Ramos (cell line): ENCODE measurements at regions not wholly inside any gene's neighbourhood (a gene's known extent, or its start where the extent isn't known, plus 50 kb on each side); places are given as distances from the start of the nearest gene placed in this dataset.
"Not testable (repeated sequence)": the region's sequence is repeated elsewhere in the genome, so short reads cannot be mapped to it uniquely, and the experiment has no call there.

ENCODE experiments used
- in situ Hi-C: fragments of 300-500 bp; cut with MboI; formaldehyde crosslinking; loops from one replicate; pipeline ENCODE4 v1.14.3; 2022; ENCODE audit warnings: low sequenced_read_pairs; ENCODE audit not compliant: unreplicated experiment

GRCh38 chr5:163867324-163867723 is 361.9 kb downstream of the MAT2B start:
- in situ Hi-C loops = no loop called here

DNA sequence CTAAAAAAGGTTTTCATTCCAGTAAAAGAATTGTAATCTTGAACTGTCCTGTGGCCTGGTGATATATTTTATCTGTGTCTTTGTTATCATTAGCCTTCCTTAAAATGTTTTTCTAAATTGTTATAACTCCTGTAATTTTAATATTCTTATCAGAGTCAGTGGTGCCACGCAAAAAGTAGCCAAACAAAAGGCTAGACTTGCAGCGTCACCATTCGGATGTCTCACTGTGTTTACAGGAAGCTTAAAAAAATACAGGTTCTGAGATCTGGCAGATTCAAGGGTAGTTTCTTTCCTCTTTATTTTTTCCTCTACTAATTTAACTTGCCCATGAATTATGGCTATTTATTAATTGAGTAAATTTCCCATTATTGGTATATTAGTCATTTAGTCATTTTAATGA is 362.3 kb downstream of the MAT2B start:
- in situ Hi-C loops = no loop called here

GRCh38 chr5:163869581-163869980 is 364.2 kb downstream of the MAT2B start:
- in situ Hi-C loops = no loop called here

- in situ Hi-C loops = no loop called here
Measured at GRCh38 chr5:163870441-163870840, 365.0 kb downstream of the MAT2B start.

DNA sequence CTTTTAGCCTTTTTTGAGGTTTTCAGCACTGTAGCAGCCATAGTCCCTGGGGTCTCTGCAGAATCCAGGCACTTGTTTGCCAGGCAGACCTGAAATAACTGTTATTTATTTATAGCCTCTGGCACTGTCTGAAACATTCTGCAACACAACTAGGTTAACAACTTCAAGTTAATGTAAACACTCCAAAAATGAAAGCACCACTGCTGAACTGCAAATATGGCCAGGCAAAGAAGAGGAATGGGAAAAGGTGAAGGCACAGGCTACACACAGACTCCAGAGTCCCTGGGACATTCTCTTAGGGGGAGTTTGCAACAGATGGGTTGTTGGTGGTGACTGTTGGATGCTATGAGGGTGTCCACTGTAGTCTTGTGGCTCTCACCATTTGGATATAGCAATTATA is 369.0 kb downstream of the MAT2B start:
- in situ Hi-C loops = no loop called here

DNA sequence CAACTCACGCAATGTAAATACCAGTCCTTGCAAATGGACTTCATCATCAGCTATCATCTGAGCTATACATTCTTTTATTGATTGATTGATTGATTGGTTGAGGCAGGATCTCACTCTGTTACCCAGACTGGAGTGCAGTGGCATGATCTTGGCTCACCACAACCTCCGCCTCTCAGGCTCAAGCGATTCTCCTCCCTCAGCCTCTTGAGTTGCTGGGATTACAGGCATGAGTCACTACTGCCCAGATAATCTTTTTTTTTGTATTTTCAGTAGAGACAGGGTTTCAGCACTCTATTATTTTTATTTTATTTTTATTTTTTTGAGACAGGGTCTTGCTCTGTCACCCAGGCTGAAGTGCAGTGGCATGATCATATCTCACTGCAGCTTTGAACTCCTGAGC is 369.5 kb downstream of the MAT2B start:
- in situ Hi-C loops = not testable (repeated sequence)

DNA sequence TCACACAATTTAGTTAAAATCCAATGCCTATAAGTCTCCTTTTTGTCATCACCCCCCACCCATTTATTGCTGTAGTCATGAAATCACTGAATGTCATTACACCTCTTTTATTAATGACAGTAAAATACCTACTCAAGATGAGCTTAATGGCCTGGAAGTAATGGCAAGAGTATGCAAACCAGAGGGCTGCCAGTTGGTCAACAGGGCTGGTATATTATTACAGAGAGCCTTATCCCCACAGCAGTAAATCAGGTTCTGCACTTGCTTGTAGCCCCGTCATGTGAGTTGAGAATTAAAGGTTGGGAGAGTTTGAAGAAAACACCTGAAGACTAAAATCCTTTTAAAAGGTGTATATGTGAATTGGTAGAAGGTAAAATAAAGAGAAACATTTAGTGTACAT is 372.4 kb downstream of the MAT2B start:
- in situ Hi-C loops = no loop called here

DNA sequence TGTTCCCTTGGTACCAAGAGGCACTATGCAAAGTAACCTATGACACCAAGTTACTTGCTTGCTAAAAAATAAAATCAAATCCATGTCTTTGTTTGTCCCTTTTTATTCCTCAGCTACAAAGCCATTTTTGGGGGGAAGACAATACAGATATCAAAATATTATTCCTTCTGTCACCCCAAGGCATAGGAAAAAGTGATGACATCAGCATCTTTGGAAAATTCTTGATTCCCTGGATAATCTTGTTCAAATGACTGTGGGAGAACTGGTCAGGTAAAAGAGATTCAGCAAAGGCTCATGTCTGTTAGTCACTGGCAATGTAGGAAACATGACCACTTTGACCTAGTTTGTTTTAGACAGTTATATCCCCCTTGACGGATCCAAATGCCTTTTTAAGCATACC is 373.1 kb downstream of the MAT2B start:
- in situ Hi-C loops = no loop called here

DNA sequence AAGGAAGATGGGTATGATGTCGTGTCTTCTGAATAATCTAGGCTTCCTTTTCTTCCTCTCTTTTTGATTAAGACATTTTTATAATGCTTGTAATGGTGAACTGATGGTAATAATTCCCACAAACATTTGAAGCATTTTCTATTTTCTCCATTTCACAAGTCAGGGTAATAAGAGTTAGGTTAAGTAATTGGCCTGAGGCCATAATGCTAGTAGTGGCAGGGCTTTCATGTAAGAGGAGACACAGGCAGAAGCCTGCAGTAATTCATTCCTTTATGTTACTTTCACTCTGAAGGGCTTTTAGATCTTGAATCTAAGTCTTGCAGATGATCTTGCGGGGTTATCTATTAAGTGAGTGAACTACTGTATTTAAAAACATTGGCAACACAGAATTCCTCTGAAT is 374.9 kb downstream of the MAT2B start:
- in situ Hi-C loops = no loop called here

DNA sequence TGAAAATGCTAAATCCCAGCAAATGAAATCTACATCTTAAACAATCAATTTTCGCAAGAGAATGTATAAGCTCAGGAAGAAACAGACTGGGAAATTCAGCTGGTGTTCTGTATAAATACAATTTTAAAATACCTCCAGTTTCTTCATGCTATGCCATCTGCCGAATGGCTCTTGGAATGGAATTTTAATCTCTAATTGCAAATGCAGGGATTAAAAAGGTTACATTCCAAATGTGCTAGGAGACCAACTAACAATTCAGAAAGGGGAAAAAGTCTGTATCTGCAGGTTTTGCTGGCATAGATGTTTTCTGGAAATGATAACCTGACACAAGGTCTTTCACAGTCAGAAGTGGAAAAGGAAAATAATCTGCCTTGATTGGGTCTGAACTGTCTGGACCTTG is 379.7 kb downstream of the MAT2B start:
- in situ Hi-C loops = no loop called here

- in situ Hi-C loops = no loop called here
Measured at GRCh38 chr5:163887854-163888253, 382.4 kb downstream of the MAT2B start.

DNA sequence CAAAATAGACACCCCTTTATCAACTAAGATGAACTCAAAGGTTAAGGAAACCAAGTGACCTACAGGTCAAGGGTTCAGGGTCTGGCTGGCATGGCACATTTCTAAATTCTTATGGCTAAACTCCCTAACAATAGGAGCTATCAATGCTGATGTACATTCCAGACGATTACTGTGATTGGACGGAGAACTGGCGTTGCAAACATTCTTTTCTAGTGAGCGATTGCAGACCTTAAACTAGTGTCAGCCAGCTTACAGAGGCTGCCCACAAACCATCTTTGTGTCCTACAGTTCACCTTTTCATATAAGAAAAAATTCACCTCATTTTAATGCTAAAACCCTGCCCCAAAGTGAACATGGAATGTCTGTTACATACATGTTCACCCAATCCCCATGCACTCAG is 382.9 kb downstream of the MAT2B start:
- in situ Hi-C loops = no loop called here

- in situ Hi-C loops = no loop called here
Measured at GRCh38 chr5:163889369-163889768, 383.9 kb downstream of the MAT2B start.

DNA sequence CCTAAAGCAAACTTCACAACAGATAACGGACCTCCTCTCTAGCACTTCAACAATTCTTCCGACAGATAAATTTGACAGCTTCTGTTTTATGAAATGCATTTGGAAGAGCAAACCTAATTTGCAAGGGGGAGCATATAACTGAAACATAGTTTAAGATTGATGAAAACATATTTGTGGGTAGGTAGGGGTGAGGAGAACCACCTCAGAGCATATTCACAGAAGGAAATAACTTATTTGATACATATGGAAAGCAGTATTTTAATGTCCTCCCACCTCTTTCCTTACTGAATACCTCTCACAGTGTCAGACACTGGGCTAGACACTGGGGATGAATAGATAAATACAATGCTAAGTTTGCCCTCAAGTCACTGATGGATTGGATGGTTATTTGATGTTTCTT is 384.8 kb downstream of the MAT2B start:
- in situ Hi-C loops = no loop called here

DNA sequence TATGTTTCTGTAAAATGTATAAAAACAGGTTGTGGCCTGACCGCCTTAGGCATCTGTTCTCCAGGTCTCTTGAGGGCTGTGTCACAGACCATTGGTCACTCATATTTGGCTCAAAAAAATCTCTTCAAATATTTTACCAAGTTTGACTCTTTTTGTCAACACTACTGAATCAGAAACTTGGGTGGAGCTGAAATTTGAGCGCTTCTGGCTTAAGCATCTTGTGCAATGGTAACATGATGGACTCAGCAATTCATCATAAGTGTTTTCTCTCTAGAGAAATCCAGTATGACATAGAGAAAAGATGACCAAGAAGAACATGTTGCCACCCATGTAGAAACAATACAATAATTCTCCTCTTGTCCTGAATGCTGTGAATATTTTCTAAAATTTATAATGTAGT is 387.9 kb downstream of the MAT2B start:
- in situ Hi-C loops = no loop called here

- in situ Hi-C loops = no loop called here
Measured at GRCh38 chr5:163894645-163895044, 389.2 kb downstream of the MAT2B start.

DNA sequence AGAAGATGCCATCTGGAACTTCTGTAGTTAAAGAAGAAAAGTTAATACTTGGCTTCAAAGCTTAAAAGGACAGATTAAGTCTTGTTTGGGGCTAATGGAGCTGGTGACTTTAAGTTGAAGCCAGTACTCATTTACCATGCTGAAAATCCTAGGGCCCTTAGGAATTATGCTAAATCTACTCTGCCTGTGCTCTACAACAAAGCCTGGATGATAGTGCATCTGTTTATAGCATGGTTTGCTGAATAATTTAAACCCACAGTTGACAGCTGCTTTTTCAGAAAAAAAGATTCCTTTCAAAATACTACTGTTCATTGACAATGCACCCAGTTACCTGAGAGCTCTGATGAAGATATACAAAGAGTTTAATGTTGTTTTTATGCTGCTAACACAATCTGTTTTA is 393.5 kb downstream of the MAT2B start:
- in situ Hi-C loops = no loop called here

DNA sequence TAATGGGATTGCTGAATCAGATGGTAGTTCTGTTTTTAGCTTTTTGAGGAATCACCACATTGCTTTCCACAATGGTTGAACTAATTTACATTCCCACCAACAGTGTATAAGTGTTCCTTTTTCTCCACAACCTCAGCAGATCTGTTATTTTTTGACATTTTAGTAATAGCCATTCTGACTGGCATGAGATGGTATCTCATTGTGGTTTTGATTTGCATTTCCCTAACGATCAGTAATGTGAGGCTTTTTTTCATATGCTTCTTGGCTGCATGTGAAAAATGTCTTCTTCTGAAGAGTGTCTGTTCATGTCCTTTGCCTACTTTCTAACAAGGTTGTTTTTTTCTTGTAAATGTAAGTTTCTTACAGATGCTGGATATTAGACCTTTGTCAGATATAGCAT is 402.4 kb downstream of the MAT2B start:
- in situ Hi-C loops = not testable (repeated sequence)

DNA sequence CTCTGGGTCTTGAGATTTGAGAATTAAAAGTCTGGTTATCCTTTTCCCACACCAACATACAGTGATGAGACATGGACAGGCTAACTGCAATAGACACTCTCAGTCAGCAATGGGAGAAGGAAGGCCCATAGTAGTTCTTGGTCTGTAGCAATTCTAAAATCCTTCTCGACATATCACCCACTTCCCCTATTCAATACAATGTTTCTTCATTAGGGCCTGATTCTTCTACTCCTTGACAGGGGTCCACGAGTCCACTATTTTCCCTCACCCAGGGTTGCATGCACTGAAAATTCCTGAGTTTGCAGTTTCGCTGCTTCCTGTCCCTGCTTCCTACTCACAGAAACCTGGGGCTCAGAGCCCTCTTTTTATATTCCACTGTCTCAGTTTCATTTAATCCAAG is 402.8 kb downstream of the MAT2B start:
- in situ Hi-C loops = no loop called here

- in situ Hi-C loops = no loop called here
Measured at GRCh38 chr5:163910226-163910625, 404.8 kb downstream of the MAT2B start.

DNA sequence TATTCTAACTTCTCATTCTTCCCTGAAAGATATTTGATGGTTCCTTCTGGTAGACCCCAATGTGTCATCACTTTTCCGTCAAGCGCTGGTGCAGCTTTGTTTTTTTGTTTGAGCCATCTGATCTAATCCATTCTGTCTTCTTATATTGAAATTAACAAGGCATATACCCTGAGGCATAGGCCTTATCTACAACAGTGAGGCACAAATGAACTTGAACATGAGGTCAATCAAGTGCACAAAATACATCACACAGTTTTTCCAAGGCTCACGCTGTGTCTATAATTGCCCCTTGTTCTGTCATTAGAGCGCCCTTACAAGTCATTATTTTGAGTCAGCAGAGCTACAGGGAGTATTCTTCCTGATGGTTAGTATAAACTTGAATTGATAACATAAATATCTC is 406.6 kb downstream of the MAT2B start:
- in situ Hi-C loops = no loop called here

GRCh38 chr5:163913548-163913947 is 408.1 kb downstream of the MAT2B start:
- in situ Hi-C loops = no loop called here

- in situ Hi-C loops = no loop called here
Measured at GRCh38 chr5:163914910-163915309, 409.5 kb downstream of the MAT2B start.
